Smooth muscle cell (in vitro differentiated cells): ENCODE measurements at regions not wholly inside any gene's neighbourhood (a gene's known extent, or its start where the extent isn't known, plus 50 kb on each side); places are given as distances from the start of the nearest gene placed in this dataset.

ENCODE experiments used
- DNase-seq: peaks from one replicate; lab custom pipeline; 2025; ENCODE audit not compliant: unreplicated experiment; lab: John Stamatoyannopoulos, UW
- H2AFZ ChIP-seq: fragments of 200-600 bp; sonication (generic); 2 replicates; pipeline ENCODE4 v1.6.0; 2016; ENCODE audit warnings: antibody characterized with exemption, low read depth, mild to moderate bottlenecking
- H3F3A ChIP-seq: fragments of 200-600 bp; sonication (generic); 2 replicates; pipeline ENCODE4 v1.6.0; 2017; ENCODE audit warnings: antibody characterized with exemption, low read depth
- H3K27ac ChIP-seq: fragments of 200-600 bp; sonication (generic); 2 replicates; pipeline ENCODE4 v1.5.1; 2016; ENCODE audit warnings: low read depth, mild to moderate bottlenecking
- H3K27me3 ChIP-seq: fragments of 200-600 bp; sonication (generic); 2 replicates; pipeline ENCODE4 v1.6.1; 2016; ENCODE audit warnings: low read depth, mild to moderate bottlenecking
- H3K36me3 ChIP-seq: fragments of 200-600 bp; sonication (generic); 2 replicates; pipeline ENCODE4 v1.5.1; 2016; ENCODE audit warnings: low read depth
- H3K4me1 ChIP-seq: fragments of 200-600 bp; sonication (generic); 2 replicates; pipeline ENCODE4 v1.5.1; 2016; ENCODE audit warnings: low read depth
- H3K4me2 ChIP-seq: fragments of 200-600 bp; sonication (generic); 2 replicates; pipeline ENCODE4 v1.6.0; 2016; ENCODE audit warnings: mild to moderate bottlenecking
- H3K4me3 ChIP-seq: fragments of 200-600 bp; sonication (generic); 2 replicates; pipeline ENCODE4 v1.5.1; 2016; ENCODE audit warnings: mild to moderate bottlenecking
- H3K79me2 ChIP-seq: fragments of 200-600 bp; sonication (generic); 2 replicates; pipeline ENCODE4 v1.6.0; 2016; ENCODE audit warnings: low read depth, mild to moderate bottlenecking
- H3K9ac ChIP-seq: fragments of 200-600 bp; sonication (generic); 2 replicates; pipeline ENCODE4 v1.6.0; 2016; ENCODE audit warnings: low read depth
- H3K9me3 ChIP-seq: fragments of 200-600 bp; sonication (generic); replicated peaks from 2 replicates; pipeline ENCODE4 v1.5.1; 2016; ENCODE audit warnings: low read depth
- H4K20me1 ChIP-seq: fragments of 200-600 bp; sonication (generic); 2 replicates; pipeline ENCODE4 v1.6.0; 2016; ENCODE audit warnings: low read depth
- WGBS: methylation state at CpG from one replicate; pipeline ENCODE4 v1.1.7; 2016; ENCODE audit warnings: low lambda C conversion rate; 5-methylcytosine and 5-hydroxymethylcytosine counted together
- TF ChIP-seq, protein P1 (sequence below): fragments of 200-600 bp; sonication (generic); IDR thresholded peaks from 2 replicates; pipeline ENCODE4 v1.5.1; 2017; ENCODE audit warnings: borderline replicate concordance, mild to moderate bottlenecking, antibody characterized with exemption; ENCODE audit not compliant: insufficient read depth, poor library complexity, severe bottlenecking

DNA sequence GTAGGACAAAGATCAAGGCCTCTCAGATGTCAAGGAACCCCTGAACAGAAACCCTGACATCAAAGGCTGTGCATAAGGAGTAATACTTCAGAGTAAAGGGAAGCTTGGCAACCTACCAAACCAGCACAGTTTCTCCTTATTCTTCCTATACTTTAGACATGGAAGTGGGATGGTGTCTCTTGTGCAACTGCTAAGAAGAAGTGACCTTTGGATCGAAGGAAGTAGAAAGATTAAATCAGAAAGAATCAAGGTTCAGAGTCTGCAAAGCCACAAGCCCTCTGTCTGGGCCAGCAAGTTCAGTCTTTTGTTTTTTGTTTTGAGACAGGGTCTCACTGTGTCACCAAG, 66.2 kb upstream of the SLC39A10 start:
- no peaks in the 10 kb centered on the region for H3K9me3 ChIP-seq
- H3K9ac ChIP-seq = no peak overlapping the region
- no peak overlapping the region for H2AFZ ChIP-seq
- no peak overlapping the region for H3K4me2 ChIP-seq
- no peak overlapping the region for H3K4me3 ChIP-seq
- H3K27me3 ChIP-seq = no peaks in the 10 kb centered on the region
- 90% methylated on average over 1 of the region's 1 CpG for WGBS
- TF ChIP-seq, protein P1, sequence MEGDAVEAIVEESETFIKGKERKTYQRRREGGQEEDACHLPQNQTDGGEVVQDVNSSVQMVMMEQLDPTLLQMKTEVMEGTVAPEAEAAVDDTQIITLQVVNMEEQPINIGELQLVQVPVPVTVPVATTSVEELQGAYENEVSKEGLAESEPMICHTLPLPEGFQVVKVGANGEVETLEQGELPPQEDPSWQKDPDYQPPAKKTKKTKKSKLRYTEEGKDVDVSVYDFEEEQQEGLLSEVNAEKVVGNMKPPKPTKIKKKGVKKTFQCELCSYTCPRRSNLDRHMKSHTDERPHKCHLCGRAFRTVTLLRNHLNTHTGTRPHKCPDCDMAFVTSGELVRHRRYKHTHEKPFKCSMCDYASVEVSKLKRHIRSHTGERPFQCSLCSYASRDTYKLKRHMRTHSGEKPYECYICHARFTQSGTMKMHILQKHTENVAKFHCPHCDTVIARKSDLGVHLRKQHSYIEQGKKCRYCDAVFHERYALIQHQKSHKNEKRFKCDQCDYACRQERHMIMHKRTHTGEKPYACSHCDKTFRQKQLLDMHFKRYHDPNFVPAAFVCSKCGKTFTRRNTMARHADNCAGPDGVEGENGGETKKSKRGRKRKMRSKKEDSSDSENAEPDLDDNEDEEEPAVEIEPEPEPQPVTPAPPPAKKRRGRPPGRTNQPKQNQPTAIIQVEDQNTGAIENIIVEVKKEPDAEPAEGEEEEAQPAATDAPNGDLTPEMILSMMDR = no peak
- no peaks in the 10 kb centered on the region for H4K20me1 ChIP-seq
- no peaks in the 10 kb centered on the region for H3K36me3 ChIP-seq
- H3F3A ChIP-seq = no peaks in the 10 kb centered on the region
- no peaks in the 10 kb centered on the region for H3K4me1 ChIP-seq
- H3K27ac ChIP-seq = no peak overlapping the region
- H3K79me2 ChIP-seq = no peaks in the 10 kb centered on the region
- no peak for DNase-seq

DNA sequence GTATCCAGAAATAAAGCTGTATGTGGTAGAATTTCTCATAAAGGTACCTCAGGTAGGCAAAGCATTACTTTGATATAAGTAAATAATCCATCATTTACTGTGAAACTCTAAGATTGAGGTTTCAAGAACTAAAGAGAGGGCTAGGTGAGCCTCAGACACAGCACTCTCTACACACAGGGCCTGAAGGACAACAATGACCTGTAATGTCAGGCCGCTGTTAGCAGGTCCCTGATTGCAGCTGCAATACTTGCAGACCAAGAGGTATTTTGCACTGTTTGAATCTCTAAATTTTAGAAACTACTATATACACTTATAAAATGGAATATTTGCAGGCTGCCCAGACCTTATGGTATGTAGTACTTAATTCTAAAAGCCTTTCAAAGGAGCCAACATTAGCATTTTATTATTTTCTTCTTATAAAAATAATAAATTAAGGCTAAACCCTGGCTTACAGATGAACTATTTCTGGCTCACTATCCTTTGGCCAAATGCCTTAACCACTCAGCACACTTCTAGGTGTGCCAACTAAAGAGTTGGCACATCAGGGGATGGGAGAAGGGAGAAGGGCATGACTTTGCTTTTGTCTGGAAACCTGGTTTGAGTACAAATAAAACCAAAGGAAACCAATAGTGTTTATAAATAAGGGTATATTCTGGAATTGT, 66.7 kb upstream of the SLC39A10 start:
- H3K79me2 ChIP-seq = no peaks in the 10 kb centered on the region
- no peaks in the 10 kb centered on the region for H3K36me3 ChIP-seq
- H3K4me2 ChIP-seq = no peak overlapping the region
- no peak overlapping the region for H3K27ac ChIP-seq
- H3K4me3 ChIP-seq = no peak overlapping the region
- no peaks in the 10 kb centered on the region for H4K20me1 ChIP-seq
- no peaks in the 10 kb centered on the region for H3K27me3 ChIP-seq
- 94% methylated on average over 1 of the region's 1 CpG for WGBS
- no peak overlapping the region for H2AFZ ChIP-seq
- H3K9ac ChIP-seq = no peak overlapping the region
- H3K9me3 ChIP-seq = no peaks in the 10 kb centered on the region
- no peaks in the 10 kb centered on the region for H3K4me1 ChIP-seq
- TF ChIP-seq, protein P1 = no peak
- no peaks in the 10 kb centered on the region for H3F3A ChIP-seq
- no peak for DNase-seq

DNA sequence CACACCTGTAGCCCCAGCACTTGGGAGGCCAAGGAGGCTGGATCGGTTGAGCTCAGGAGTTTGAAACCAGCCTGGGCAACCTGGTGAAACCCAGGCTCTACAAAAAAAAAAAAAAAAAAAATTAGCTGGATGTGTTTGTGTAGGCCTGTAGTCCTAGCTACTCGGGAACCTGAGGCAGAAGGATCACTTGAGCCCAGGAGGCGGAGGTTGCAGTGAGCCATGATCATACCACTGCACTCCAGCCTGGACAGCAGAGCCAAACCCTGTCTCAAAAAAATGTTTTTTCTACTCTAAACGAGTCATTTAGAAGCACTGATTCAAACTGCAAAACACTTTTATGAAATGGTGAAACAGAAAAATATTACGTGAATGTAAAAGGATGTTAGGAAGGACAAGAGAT, 69.1 kb upstream of the SLC39A10 start:
- H2AFZ ChIP-seq = no peak overlapping the region
- TF ChIP-seq, protein P1 = no peak
- no peaks in the 10 kb centered on the region for H3F3A ChIP-seq
- no peak for DNase-seq
- H3K9me3 ChIP-seq = no peaks in the 10 kb centered on the region
- H4K20me1 ChIP-seq = no peaks in the 10 kb centered on the region
- no peak overlapping the region for H3K4me2 ChIP-seq
- H3K4me1 ChIP-seq = no peaks in the 10 kb centered on the region
- H3K9ac ChIP-seq = no peak overlapping the region
- H3K27ac ChIP-seq = no peak overlapping the region
- H3K4me3 ChIP-seq = no peak overlapping the region
- H3K27me3 ChIP-seq = no peaks in the 10 kb centered on the region
- H3K79me2 ChIP-seq = no peaks in the 10 kb centered on the region
- H3K36me3 ChIP-seq = no peaks in the 10 kb centered on the region
- WGBS = 87% methylated on average over 5 of the region's 5 CpGs

DNA sequence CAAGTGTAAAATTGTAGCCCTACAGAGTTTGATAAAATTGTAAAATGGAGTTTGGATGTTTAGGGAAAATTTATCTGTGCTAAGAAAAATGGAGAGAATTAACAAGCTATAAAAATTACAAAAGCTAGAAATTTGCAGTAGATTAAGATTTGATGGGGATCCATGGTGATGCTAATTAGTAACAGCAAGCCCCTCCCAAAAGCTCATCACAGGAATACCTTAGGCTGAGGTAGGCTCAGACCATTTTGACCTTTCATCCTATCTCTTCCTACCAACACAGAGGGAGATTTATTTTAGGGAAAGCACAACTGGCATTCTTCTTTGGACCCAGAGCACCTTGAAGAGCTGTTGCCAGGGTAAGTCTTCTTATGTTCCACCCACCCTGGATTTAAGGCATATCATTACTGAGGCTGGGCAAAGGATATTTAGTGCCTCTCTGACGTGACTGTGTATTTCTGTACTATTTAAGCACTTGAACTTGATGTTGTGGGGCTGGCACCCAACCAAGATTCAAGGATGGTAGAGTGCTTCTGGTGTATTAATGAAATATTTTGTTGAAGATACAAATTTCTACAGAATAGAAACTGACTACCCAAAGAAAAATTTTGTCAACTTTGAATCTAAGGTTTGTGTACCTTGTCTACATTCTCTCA, 70.8 kb upstream of the SLC39A10 start:
- DNase-seq = no peak
- TF ChIP-seq, protein P1 = no peak
- H4K20me1 ChIP-seq = no peaks in the 10 kb centered on the region
- H3K79me2 ChIP-seq = no peaks in the 10 kb centered on the region
- H2AFZ ChIP-seq = no peak overlapping the region
- H3K36me3 ChIP-seq = no peaks in the 10 kb centered on the region
- WGBS = 52% methylated on average over 1 of the region's 1 CpG
- H3K27ac ChIP-seq = no peak overlapping the region
- no peak overlapping the region for H3K9ac ChIP-seq
- H3F3A ChIP-seq = no peaks in the 10 kb centered on the region
- no peak overlapping the region for H3K4me3 ChIP-seq
- no peaks in the 10 kb centered on the region for H3K4me1 ChIP-seq
- no peaks in the 10 kb centered on the region for H3K9me3 ChIP-seq
- H3K4me2 ChIP-seq = no peak overlapping the region
- no peaks in the 10 kb centered on the region for H3K27me3 ChIP-seq
